Pancreas (tissue), 10 donors: ENCODE measurements at regions not wholly inside any gene's neighbourhood (a gene's known extent, or its start where the extent isn't known, plus 50 kb on each side); places are given as distances from the start of the nearest gene placed in this dataset.

ENCODE experiments used
- ATAC-seq, 4 donors: fragments of 200-7000 bp; cut with Tn5 transposase; one replicate each; pipeline versions ENCODE4 v1.8.0 to v1.9.1; 2020; ENCODE audit warnings: mild to moderate bottlenecking in 4 of 4, moderate library complexity in 4 of 4
- DNase-seq, 6 donors: peaks; one replicate each; pipeline ENCODE4 v3.0.0-alpha.2; 2020
- FAIRE-seq: peaks from 2 replicates; lab custom pipeline; 2012; peaks lifted over from hg19 to GRCh38; lab: Jason Lieb, UNC
- H3K27ac ChIP-seq, 4 donors: fragments of 200-600 bp; sonication (generic); 1 replicate in 3 of 4; 2 replicates in 1 of 4; pipeline versions ENCODE4 v1.5.0 to v1.8.0; 2020
- H3K27me3 ChIP-seq, 4 donors: fragments of 200-600 bp; one replicate each; pipeline ENCODE4 v1.8.0; 2021
- H3K36me3 ChIP-seq, 3 donors: fragments of 200-600 bp; sonication (generic) in 1 of 3; one replicate each; pipeline versions ENCODE4 v1.5.0 to v1.8.0; 2020 to 2021
- H3K4me1 ChIP-seq, 3 donors: fragments of 200-600 bp; one replicate each; pipeline ENCODE4 v1.8.0; 2021
- H3K4me3 ChIP-seq, 4 donors: fragments of 200-600 bp; sonication (generic) in 2 of 4; one replicate each; pipeline versions ENCODE4 v1.5.0 to v1.8.0; 2020 to 2021
- H3K9me3 ChIP-seq, 4 donors: fragments of 200-600 bp; one replicate each; pipeline ENCODE4 v1.8.0; 2021
- CTCF ChIP-seq, 4 donors: fragments of 200-600 bp; sonication (generic) in 3 of 4; IDR thresholded peaks; one replicate each; pipeline versions ENCODE4 v1.5.0 to v1.8.0; 2021; ENCODE audit warnings: antibody characterized with exemption in 4 of 4
- WGBS, 2 donors: extraction: QIAGEN DNeasy Blood & Tissue Kit; methylation state at CpG; one replicate each; pipeline ENCODE4 v1.1.7; 2013; 5-methylcytosine and 5-hydroxymethylcytosine counted together
- intact Hi-C, 3 donors: fragments of 100-400 bp; cut with DNase I; formaldehyde crosslinking; loops; one replicate each; pipeline versions ENCODE4 v1.11.1 to v1.14.2; 2022
- donor health status: healthy with polysubstance abuse.
- donor health status: DM: no; HTN: no; CAD: no; lungs with moderate emphysema.
- donor health status: DM: no; HTN: no; CAD: no.
- donor health status: control.
- donor health status: control.
- donor health status: Bipolar disorder and iron deficiency.
- donor health status: DM: yes; HTN: yes; CAD: no.
- donor health status: DM: no; HTN: no; CAD: no.
- donor health status: DM: no; HTN: no; CAD: no.
- donor health status: DM: yes; HTN: yes; CAD: no.

- no peak for TF ChIP-seq CTCF (IDR thresholded peaks at IDR 0.05)
- Histone ChIP-seq H3K27ac (peak overlapping the region in 1 of 4 donors; percentile 3), H3K9me3 (no peaks in the 10 kb centered on the region), H3K4me3 (no peak overlapping the region), H3K27me3 (no peaks in the 10 kb centered on the region), H3K4me1 (no peaks in the 10 kb centered on the region), H3K36me3 (no peaks in the 10 kb centered on the region)
- intact Hi-C loops = no loop called here
- no peak for DNase-seq
- 61 to 78% methylated on average over 3 of the region's 3 CpGs for WGBS, 2 donors
- no peak for FAIRE-seq
- ATAC-seq = peak in 3 of 4 donors; percentile 37 to 65 (median 49)
Measured at GRCh38 chr2:67883316-67884087, 179.3 kb downstream of the C1D start.

- intact Hi-C loops = no loop called here
- ATAC-seq (no peak), FAIRE-seq (no peak), DNase-seq (no peak)
- Histone ChIP-seq H3K9me3 (no peaks in the 10 kb centered on the region), H3K4me1 (no peaks in the 10 kb centered on the region), H3K27me3 (no peaks in the 10 kb centered on the region), H3K4me3 (no peak overlapping the region), H3K27ac (no peak overlapping the region), H3K36me3 (no peaks in the 10 kb centered on the region)
- TF ChIP-seq CTCF (IDR thresholded peaks at IDR 0.05) = no peak
Measured at GRCh38 chr2:67888351-67889005, 174.3 kb downstream of the C1D start.

GRCh38 chr2:67889056-67889455 is 173.7 kb downstream of the C1D start:
- no peaks in the 10 kb centered on the region for H3K27me3 ChIP-seq
- no peak overlapping the region for H3K4me3 ChIP-seq
- intact Hi-C loops = no loop called here
- ATAC-seq (no peak), DNase-seq (no peak), FAIRE-seq (no peak)
- WGBS, 2 donors = 89 to 95% methylated on average over 2 of the region's 2 CpGs
- no peak overlapping the region for H3K27ac ChIP-seq
- no peaks in the 10 kb centered on the region for H3K4me1 ChIP-seq
- no peaks in the 10 kb centered on the region for H3K36me3 ChIP-seq
- no peak for TF ChIP-seq CTCF (IDR thresholded peaks at IDR 0.05)
- no peaks in the 10 kb centered on the region for H3K9me3 ChIP-seq

- intact Hi-C loops = no loop called here
- FAIRE-seq = no peak
Measured at GRCh38 chr2:67891642-67892041, 171.2 kb downstream of the C1D start.

More at GRCh38 chr2:67891642-67892041, 171.2 kb downstream of the C1D start:
- Histone ChIP-seq H3K36me3 (no peaks in the 10 kb centered on the region), H3K27me3 (no peaks in the 10 kb centered on the region), H3K4me3 (no peak overlapping the region), H3K27ac (no peak overlapping the region), H3K4me1 (no peaks in the 10 kb centered on the region), H3K9me3 (no peaks in the 10 kb centered on the region)
- no peak for TF ChIP-seq CTCF (IDR thresholded peaks at IDR 0.05)
- ATAC-seq (no peak), DNase-seq (no peak)
- WGBS, 2 donors = 33 to 44% methylated on average over 1 of the region's 1 CpG
